Hepatocyte (in vitro differentiated cells): ENCODE measurements at regions not wholly inside any gene's neighbourhood (a gene's known extent, or its start where the extent isn't known, plus 50 kb on each side); places are given as distances from the start of the nearest gene placed in this dataset.

Experiments used
- CTCF ChIP-seq: fragments of 200-600 bp; sonication (generic); IDR thresholded peaks from 2 replicates; pipeline ENCODE4 v1.5.1; 2016; ENCODE audit warnings: antibody characterized with exemption, mild to moderate bottlenecking; ENCODE audit not compliant: poor library complexity
- EZH2 ChIP-seq: fragments of 200-600 bp; sonication (generic); IDR thresholded peaks from 2 replicates; pipeline ENCODE4 v1.6.1; 2016; ENCODE audit warnings: antibody characterized with exemption, mild to moderate bottlenecking, borderline replicate concordance

- TF ChIP-seq CTCF (no peak), EZH2 (no peak)
Observed at GRCh38 chr6:27619436-27619835, 146.5 kb upstream of the ZNF184 start.
